ENCODE measurements at regions not wholly inside any gene's neighbourhood (a gene's known extent, or its start where the extent isn't known, plus 50 kb on each side); places are given as distances from the start of the nearest gene placed in this dataset.

DNA sequence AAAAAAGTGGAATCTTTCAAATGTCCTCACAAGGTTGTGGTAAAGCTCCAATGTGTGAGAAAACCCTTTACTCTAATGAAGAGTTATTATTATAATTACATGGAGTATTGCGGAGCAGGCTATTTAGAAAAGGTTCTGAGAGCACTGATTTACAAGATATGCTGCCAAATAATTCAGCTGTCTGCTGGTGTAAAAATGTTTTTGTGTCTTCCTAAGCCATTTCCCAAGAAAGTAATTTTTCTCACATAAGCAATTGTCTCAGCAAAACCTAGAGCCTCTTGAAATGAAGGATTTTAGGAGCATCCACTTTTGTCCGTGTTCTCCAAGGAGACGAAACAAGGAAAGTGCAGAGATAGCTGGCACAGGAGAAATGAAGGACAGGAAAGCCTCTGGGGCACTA lies 229.6 kb upstream of the STARD13 start:
- whole genome bisulfite sequencing: 85% methylated on average over 3 of the region's 3 CpGs
- intact Hi-C loops (cut with DNase I): no loop called here
- no peak overlapping the region for H3K27ac ChIP-seq

DNA sequence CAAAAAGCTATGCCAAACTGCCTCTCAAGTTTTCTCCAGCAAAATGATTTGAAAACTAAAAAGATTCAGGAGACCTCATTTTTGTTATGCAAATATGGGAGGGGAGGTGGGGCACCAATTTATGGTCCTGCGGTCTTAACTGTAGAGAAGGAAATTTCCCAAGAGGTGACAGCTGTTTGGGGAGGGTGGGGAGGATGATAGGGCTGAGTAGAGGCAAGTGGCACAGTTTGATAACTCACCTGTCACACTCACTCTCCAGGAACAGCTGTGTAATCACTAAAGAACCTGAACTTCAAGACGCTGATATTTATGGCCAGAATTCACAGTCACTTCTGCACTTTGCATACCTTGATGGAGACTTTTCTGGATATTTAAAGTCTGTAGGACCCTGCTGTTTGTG lies 232.9 kb upstream of the STARD13 start:
- Histone ChIP-seq H3K36me3 (no peaks in the 10 kb centered on the region), H3K4me1 (replicated peaks) (no peaks in the 10 kb centered on the region), H3K4me3 (no peak overlapping the region), H3K27ac (no peak overlapping the region), H3K9me3 (no peaks in the 10 kb centered on the region), H3K27me3 (replicated peaks; ENCODE audit: insufficient read depth) (no peaks in the 10 kb centered on the region)
- TF ChIP-seq POLR2AphosphoS5 (IDR thresholded peaks at IDR 0.05): no peak
- WGBS: 61% methylated on average over 2 of the region's 2 CpGs
- intact Hi-C loops (cut with DNase I): no loop called here
- no peak for DNase-seq (ENCODE audit: low spot score)

More for the DNA sequence above, 229.6 kb upstream of the STARD13 start:
- Histone ChIP-seq H3K27me3 (replicated peaks; ENCODE audit: insufficient read depth) (no peaks in the 10 kb centered on the region), H3K4me3 (no peak overlapping the region), H3K36me3 (no peaks in the 10 kb centered on the region), H3K4me1 (replicated peaks) (no peaks in the 10 kb centered on the region), H3K9me3 (no peaks in the 10 kb centered on the region)
- TF ChIP-seq POLR2AphosphoS5 (IDR thresholded peaks at IDR 0.05) (no peak), POLR2A (IDR thresholded peaks at IDR 0.05) (no peak)
- TF ChIP-seq, protein P1, sequence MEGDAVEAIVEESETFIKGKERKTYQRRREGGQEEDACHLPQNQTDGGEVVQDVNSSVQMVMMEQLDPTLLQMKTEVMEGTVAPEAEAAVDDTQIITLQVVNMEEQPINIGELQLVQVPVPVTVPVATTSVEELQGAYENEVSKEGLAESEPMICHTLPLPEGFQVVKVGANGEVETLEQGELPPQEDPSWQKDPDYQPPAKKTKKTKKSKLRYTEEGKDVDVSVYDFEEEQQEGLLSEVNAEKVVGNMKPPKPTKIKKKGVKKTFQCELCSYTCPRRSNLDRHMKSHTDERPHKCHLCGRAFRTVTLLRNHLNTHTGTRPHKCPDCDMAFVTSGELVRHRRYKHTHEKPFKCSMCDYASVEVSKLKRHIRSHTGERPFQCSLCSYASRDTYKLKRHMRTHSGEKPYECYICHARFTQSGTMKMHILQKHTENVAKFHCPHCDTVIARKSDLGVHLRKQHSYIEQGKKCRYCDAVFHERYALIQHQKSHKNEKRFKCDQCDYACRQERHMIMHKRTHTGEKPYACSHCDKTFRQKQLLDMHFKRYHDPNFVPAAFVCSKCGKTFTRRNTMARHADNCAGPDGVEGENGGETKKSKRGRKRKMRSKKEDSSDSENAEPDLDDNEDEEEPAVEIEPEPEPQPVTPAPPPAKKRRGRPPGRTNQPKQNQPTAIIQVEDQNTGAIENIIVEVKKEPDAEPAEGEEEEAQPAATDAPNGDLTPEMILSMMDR (IDR thresholded peaks at IDR 0.05): no peak
- DNase-seq (ENCODE audit: low spot score): no peak

DNA sequence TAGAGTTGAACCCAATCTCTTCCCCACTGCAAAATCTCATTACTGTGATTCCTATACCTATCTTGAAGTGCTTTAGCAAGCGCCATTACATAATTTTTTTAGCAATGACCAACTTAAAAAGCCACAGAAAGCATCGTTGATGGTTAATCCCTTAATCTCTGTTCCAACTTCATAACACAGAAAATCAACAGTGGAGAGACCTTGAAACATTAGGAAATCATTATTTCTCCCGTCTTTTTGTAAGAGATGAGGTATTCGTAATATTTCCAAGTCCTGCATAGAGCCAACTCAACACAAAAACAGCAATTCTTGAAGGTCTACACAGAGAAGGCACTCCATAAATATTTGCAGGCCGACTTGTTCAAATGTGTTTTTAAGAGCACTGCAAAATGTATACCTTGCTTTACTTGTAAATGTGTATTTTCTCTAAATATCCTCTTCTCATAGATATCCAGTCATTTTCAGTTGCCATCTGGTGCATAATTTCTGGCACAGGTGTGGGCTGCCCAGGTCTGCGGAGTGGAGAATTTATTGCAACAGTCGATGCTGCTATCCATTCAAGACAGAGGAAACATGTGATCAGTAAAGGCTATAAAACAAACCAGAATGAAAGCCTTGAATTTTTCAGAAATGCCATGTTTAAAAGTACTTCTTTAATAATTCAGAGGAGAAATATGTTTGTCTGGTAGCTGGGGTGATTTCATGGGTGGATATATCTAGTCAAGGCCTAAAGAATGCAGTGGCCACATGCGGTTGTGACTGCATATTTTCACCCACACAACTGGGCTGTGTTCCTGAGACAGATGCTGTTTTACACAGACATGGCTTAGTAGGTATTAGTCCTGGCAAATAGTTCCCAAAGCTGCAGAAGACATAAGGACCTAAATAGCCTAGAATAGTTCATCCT lies 234.3 kb upstream of the STARD13 start:
- TF ChIP-seq POLR2A (IDR thresholded peaks at IDR 0.05): no peak
- TF ChIP-seq POLR2AphosphoS5 (IDR thresholded peaks at IDR 0.05): no peak
- TF ChIP-seq, protein P1 (IDR thresholded peaks at IDR 0.05): no peak
- no peak for DNase-seq (ENCODE audit: low spot score)
- no peaks in the 10 kb centered on the region for H3K36me3 ChIP-seq
- H3K9me3 ChIP-seq: no peaks in the 10 kb centered on the region
- 77% methylated on average over 8 of the region's 8 CpGs for WGBS
- no peaks in the 10 kb centered on the region for H3K27me3 ChIP-seq (replicated peaks; ENCODE audit: insufficient read depth)
- no peaks in the 10 kb centered on the region for H3K4me1 ChIP-seq (replicated peaks)
- intact Hi-C loops (cut with DNase I): no loop called here
- H3K27ac ChIP-seq: no peak overlapping the region
- H3K4me3 ChIP-seq: no peak overlapping the region

DNA sequence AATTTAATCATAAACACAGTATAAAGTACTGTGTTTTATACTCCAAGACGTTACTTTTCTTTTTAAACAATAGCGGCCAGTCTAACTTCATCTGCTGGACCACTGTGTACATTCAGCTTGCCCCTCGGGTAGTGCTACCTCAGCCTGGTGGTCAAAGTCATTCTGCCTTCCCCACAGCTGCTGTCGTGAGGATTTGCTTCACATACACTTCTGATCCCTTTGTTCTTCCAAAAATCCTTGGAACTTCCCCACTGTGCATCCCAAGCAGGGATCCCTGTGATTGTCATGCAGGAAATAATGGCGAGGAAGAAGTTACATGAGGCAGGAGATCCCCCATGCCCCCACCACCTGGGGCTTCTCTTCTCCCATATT lies 234.9 kb upstream of the STARD13 start:
- no peaks in the 10 kb centered on the region for H3K4me1 ChIP-seq (replicated peaks)
- intact Hi-C loops (cut with DNase I): no loop called here
- H3K4me3 ChIP-seq: no peak overlapping the region
- H3K36me3 ChIP-seq: no peaks in the 10 kb centered on the region
- H3K9me3 ChIP-seq: no peaks in the 10 kb centered on the region
- TF ChIP-seq POLR2A (IDR thresholded peaks at IDR 0.05): no peak
- TF ChIP-seq, protein P1 (IDR thresholded peaks at IDR 0.05): no peak
- no peak for TF ChIP-seq POLR2AphosphoS5 (IDR thresholded peaks at IDR 0.05)
- H3K27ac ChIP-seq: no peak overlapping the region
- H3K27me3 ChIP-seq (replicated peaks; ENCODE audit: insufficient read depth): no peaks in the 10 kb centered on the region
- 84% methylated on average over 5 of the region's 5 CpGs for WGBS
- DNase-seq (ENCODE audit: low spot score): no peak

DNA sequence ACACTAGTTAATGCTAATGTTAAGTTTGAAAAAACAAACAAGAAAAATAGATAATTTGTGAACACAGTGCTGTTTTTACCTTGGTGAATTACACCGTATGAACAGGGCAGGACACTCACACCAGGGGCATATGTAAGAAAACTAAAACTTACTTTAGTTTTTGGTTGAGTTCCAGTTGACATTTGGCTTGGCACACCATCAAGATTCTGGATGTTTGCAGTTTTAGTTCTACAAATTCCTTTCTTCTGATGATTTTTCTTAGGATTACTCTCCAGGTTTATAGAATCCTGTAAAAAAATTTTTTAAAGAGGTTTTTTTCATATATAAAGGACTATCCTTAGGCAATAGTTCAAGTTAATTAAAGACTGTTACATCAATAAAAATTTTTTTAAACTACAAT lies 238.5 kb upstream of the STARD13 start:
- DNase-seq (ENCODE audit: low spot score): no peak
- intact Hi-C loops (cut with DNase I): no loop called here
- TF ChIP-seq POLR2AphosphoS5 (IDR thresholded peaks at IDR 0.05) (no peak), POLR2A (IDR thresholded peaks at IDR 0.05) (no peak)
- TF ChIP-seq, protein P1 (IDR thresholded peaks at IDR 0.05): no peak
- Histone ChIP-seq H3K36me3 (no peaks in the 10 kb centered on the region), H3K4me3 (no peak overlapping the region), H3K27me3 (replicated peaks; ENCODE audit: insufficient read depth) (no peaks in the 10 kb centered on the region), H3K27ac (no peak overlapping the region), H3K9me3 (no peaks in the 10 kb centered on the region), H3K4me1 (replicated peaks) (no peaks in the 10 kb centered on the region)
- WGBS: 53% methylated on average over 1 of the region's 1 CpG
